Neural crest cell (in vitro differentiated cells): ENCODE measurements at regions not wholly inside any gene's neighbourhood (a gene's known extent, or its start where the extent isn't known, plus 50 kb on each side); places are given as distances from the start of the nearest gene placed in this dataset.

Experiments used
- DNase-seq: peaks from one replicate; pipeline ENCODE4 v3.0.0; 2021; ENCODE audit warnings: low read depth, mixed read lengths, low spot score
- H3K27ac Mint-ChIP-seq: one replicate; pipeline ENCODE4 v1.8.0; 2021; ENCODE audit warnings: mild to moderate bottlenecking, mixed read lengths; ENCODE audit not compliant: unreplicated experiment
- H3K27me3 Mint-ChIP-seq: 2 replicates; pipeline ENCODE4 v1.8.0; 2021; ENCODE audit warnings: low read depth, mild to moderate bottlenecking, mixed read lengths
- H3K36me3 Mint-ChIP-seq: 2 replicates; pipeline ENCODE4 v1.8.0; 2021; ENCODE audit warnings: low read depth, mild to moderate bottlenecking, mixed read lengths
- H3K4me1 Mint-ChIP-seq: 2 replicates; pipeline ENCODE4 v1.8.0; 2021; ENCODE audit warnings: mixed read lengths
- H3K4me3 Mint-ChIP-seq: one replicate; pipeline ENCODE4 v1.8.0; 2021; ENCODE audit warnings: mild to moderate bottlenecking, mixed read lengths
- H3K9me3 Mint-ChIP-seq: 2 replicates; pipeline ENCODE4 v1.8.0; 2021; ENCODE audit warnings: mixed read lengths
- TF ChIP-seq, protein P1 (sequence below): fragments of 200-600 bp; sonication (generic); conservative IDR thresholded peaks from 2 replicates; pipeline ENCODE4 v1.5.0; 2021; ENCODE audit warnings: antibody characterized with exemption, mild to moderate bottlenecking

DNA sequence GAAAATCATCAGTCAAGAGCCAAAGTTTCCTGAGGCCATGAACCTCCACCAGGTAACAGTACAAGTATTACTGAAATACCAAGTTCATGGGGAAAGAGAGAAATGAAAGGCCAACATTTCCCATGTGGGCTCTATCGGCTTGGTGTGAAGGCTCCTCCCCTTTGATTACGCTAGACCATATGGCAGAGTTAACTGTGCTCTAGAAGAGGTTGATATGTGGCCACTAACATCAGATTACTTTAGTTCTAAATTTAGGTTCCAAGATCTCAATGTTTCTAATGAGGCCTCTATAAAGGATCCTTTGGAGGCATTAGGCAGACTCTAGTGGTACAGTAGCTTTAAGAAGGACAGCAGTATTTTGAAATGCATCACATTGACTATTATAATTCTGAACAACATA lies 127.1 kb downstream of the SEMA6D start:
- H3K9me3 Mint-ChIP-seq: peaks cover 3% of the 10 kb centered on the region
- peaks cover 18% of the 10 kb centered on the region for H3K4me1 Mint-ChIP-seq
- H3K27ac Mint-ChIP-seq: no peak overlapping the region
- no peaks in the 10 kb centered on the region for H3K27me3 Mint-ChIP-seq
- no peaks in the 10 kb centered on the region for H3K36me3 Mint-ChIP-seq
- H3K4me3 Mint-ChIP-seq: no peak overlapping the region
- TF ChIP-seq, protein P1, sequence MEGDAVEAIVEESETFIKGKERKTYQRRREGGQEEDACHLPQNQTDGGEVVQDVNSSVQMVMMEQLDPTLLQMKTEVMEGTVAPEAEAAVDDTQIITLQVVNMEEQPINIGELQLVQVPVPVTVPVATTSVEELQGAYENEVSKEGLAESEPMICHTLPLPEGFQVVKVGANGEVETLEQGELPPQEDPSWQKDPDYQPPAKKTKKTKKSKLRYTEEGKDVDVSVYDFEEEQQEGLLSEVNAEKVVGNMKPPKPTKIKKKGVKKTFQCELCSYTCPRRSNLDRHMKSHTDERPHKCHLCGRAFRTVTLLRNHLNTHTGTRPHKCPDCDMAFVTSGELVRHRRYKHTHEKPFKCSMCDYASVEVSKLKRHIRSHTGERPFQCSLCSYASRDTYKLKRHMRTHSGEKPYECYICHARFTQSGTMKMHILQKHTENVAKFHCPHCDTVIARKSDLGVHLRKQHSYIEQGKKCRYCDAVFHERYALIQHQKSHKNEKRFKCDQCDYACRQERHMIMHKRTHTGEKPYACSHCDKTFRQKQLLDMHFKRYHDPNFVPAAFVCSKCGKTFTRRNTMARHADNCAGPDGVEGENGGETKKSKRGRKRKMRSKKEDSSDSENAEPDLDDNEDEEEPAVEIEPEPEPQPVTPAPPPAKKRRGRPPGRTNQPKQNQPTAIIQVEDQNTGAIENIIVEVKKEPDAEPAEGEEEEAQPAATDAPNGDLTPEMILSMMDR: no peak
- DNase-seq: no peak

DNA sequence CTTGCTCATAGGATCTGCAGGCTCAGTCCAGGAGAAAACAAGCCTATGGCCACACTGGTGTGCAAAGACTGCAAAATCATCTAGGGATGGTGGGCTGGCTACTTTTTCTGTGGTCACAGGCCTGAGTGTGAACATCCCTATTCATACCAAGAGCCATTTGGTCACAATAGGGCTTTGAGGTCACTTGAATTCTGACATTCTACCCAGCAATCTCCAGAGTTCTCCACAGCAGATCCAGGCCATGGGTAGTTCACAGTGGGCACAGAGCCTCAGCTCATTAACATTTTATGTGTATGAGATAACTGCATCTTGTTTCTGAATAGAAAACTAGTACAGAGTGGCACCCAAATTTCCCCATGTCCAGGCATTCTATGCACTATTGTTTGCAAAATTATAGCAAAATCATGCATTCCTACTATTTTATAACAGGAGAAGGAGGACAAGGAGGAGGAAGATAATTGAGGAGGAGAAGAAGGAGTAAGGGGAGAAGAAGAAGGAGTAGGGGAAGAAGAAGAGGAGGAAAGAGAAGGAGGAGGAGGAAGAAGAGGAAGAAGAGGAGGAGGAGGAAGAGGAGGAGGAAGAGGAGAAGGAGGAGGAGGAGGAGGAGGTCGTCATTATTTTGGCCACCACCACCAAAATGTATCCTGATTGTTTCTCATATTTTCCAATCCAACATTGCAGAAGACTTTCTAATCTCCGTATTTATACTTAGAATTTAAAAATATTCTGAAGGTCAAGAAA lies 129.0 kb downstream of the SEMA6D start:
- no peak overlapping the region for H3K27ac Mint-ChIP-seq

DNA sequence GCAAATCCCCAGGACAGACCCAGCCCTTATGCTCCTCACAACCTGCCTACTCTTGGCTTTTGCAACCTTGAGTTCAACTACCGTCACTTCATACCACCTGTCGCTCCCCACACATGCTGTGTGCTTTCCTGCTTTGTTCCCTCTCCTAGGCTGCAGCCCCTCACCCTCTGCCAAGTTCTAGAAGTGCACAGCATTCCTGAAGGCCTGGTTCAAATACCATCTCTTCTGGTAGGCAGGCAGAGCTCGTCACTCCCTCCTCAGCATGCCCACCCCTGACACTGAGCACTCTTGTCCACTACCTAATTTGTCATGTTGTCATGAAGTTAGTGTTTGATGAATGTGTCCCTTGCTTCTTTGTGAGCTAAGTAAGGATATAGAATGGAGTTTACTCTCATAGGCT lies 129.6 kb downstream of the SEMA6D start:
- Mint-ChIP-seq H3K9me3 (peaks cover 3% of the 10 kb centered on the region), H3K4me1 (peaks cover 11% of the 10 kb centered on the region), H3K27ac (no peak overlapping the region), H3K36me3 (no peaks in the 10 kb centered on the region), H3K4me3 (no peak overlapping the region), H3K27me3 (no peaks in the 10 kb centered on the region)
- TF ChIP-seq, protein P1: no peak
- DNase-seq: no peak

More for the DNA sequence above, 129.0 kb downstream of the SEMA6D start:
- TF ChIP-seq, protein P1: no peak
- Mint-ChIP-seq H3K9me3 (peaks cover 3% of the 10 kb centered on the region), H3K4me1 (peaks cover 14% of the 10 kb centered on the region), H3K36me3 (no peaks in the 10 kb centered on the region), H3K4me3 (no peak overlapping the region), H3K27me3 (no peaks in the 10 kb centered on the region)
- no peak for DNase-seq

DNA sequence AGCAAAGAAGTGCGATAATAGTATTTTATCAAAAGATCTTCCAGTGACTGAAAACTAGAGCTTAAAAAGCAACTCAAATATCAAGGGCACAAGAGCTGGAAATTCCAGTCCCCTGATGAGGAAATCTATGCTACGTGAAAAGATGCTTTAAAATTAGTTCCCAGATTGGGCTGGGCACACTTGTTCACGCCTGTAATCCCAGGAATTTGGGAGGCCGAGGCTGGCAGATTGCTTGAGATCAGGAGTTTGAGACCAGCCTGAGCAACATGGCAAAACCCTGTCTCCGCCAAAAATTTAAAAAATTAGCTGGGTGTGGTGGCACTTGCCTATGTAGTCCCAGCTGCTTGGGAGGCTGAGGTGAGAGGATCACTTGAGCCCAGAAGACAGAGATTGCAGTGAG lies 138.8 kb downstream of the SEMA6D start:
- Mint-ChIP-seq H3K9me3 (peaks cover 2% of the 10 kb centered on the region), H3K27me3 (no peaks in the 10 kb centered on the region), H3K4me3 (no peak overlapping the region), H3K27ac (no peak overlapping the region), H3K4me1 (peaks cover 15% of the 10 kb centered on the region), H3K36me3 (peaks cover 2% of the 10 kb centered on the region)
- TF ChIP-seq, protein P1: no peak
- DNase-seq: no peak

DNA sequence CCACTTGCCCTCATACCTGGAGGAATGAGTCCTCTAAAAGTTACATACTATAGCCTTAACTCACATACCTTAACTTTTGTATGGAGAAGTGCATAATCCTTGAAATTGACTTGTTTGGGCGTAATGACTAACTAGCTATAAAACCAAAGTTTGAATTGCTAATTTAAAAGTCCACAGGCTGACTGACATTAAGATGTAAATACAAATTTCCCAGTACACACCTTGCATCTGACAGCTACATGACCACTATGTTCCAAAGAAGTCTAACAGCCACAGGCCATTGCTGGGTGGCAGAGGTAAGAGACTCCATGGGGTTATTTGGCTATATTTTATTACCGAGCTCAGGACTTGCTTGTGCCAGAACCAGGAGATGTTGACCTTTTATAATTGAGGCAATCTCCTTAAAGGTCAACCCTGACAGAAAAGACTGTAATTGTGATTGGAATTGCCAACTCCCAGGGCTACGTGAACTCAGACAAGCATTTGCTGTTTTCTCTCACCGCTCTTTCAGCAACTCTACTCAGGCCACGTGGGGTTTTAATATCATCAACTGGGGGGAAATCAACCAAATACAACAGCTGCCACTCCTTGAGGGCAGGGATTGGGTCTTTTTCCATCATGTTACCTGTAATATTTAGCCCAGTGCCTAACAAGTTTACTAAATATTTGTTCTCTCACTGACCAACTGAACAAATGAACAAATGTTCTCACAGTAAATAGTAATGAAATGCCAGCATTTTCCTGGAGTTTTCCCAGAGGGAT lies 139.9 kb downstream of the SEMA6D start:
- TF ChIP-seq, protein P1: no peak
- Mint-ChIP-seq H3K4me1 (peaks cover 26% of the 10 kb centered on the region), H3K36me3 (peaks cover 2% of the 10 kb centered on the region), H3K27ac (no peak overlapping the region), H3K4me3 (no peak overlapping the region), H3K27me3 (no peaks in the 10 kb centered on the region), H3K9me3 (peaks cover 2% of the 10 kb centered on the region)
- DNase-seq: no peak
